HG02798 (cell line): ENCODE measurements at regions not wholly inside any gene's neighbourhood (a gene's known extent, or its start where the extent isn't known, plus 50 kb on each side); places are given as distances from the start of the nearest gene placed in this dataset.

Source experiments
- ATAC-seq: cut with Tn5 transposase; IDR thresholded peaks from one replicate; pipeline ENCODE4 v1.9.1; 2021; ENCODE audit warnings: mild to moderate bottlenecking; ENCODE audit not compliant: unreplicated experiment, poor library complexity

DNA sequence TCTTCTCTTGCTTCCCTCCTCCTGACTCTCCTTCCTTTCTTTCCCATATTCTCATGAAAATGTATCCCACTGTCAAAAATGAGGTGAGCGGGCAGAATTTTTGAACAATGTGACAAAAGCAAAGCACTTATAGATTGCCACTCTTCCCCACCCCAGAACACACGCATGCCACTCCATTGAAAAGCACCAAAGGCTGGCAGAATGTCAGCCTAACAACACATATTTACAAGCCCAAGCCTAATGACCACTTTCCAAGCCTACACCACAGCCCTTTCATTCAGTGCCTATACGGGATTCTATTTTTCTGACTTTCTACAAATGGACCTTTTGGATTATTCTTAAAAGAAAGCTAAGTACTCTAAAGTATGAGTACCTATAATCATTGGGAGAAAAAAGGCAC lies 62.9 kb upstream of the METAP2 start:
- ATAC-seq = no peak

DNA sequence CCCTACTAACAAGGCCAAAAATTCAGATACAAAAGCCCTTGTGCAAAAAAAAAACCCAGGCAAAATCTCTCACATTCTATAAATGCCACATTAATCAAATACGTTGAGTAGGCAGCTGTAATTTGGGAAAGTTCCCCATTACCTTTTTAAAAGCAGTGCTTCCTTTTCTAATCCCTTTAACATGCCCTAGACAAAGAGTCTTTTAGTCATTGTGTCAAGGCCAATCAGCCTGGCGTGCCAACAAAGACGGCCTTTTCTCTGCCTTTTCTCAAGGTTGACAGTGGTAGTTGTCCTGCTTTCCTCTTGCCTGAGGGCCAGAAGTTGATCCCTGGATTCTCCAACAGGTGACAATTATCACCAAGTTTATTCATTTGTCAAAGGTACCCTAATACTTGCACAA lies 62.5 kb upstream of the METAP2 start:
- no peak for ATAC-seq

DNA sequence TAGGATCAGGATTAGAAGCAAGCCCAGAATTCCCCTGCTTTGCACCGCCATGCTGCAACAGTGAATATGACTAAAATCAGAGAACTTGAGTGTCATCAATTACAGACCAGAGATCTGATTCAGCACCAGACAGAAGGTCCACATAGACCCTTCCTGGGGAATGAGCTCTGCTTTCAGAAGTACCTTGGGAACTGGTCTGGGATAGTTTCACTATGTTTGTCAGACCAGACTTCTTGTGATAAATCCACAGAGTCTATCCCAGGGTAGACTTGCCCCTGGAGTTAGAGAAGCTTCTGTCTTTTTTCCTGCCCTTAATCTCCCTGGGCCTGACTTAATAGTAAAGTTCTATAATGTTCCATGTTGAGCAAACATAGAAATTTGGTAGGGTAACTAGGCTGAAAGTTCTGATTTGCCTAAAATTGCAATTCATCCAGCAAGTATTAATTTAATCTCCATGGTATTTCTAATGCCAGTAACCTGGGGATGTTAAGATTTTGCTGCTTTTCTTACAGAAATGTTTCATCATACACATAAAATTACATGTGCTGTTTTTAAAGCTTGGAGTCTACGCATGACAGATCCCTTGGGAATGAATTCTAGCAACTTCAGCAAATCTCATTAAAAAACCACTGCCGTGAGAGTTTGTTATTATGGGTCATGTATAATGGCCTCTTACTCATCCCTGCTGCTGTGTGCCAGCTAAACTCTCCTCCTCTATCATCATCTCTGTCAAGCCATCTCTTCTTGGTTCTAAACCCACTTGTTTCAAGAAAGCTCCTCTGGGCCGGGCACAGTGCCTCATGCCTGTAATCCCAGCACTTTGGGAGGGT lies 61.3 kb upstream of the METAP2 start:
- no peak for ATAC-seq

DNA sequence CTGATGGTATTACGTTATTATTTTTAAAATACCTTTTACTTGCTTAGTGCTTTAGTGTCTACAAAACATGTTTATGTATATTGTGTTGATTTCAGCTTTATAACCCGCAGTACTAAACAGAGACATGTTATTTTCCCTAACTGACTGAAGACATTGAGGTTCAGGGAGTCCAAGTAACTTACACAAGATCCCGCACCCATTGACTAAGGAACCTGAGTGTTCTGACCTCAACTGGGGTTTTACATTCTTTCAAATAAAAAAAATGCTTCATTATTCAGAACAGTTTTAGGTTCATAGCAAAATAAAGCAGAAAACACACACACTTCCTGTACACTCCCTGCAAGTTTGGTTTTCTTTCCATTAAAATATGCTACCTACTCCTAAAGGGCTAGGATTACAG lies 60.4 kb upstream of the METAP2 start:
- ATAC-seq = no peak

DNA sequence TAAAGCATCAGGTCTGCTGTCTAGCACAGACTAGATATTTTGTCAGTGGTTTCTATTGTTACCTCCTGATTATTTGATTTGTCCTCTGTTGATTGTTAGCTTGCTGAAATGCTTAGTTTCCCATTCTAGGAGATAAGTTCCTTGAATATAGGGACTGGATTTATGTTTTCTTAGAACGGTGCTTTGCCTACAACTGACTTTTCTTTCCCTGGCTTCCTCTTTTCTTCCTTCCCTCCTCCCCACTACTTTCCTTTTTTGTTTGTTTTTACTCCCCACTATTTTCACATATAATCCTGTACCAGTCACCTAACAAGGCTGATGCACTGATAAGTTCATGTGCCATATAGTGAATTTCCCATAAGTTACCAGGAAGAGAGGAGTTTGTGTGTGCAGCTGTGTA lies 58.5 kb upstream of the METAP2 start:
- ATAC-seq = no peak

DNA sequence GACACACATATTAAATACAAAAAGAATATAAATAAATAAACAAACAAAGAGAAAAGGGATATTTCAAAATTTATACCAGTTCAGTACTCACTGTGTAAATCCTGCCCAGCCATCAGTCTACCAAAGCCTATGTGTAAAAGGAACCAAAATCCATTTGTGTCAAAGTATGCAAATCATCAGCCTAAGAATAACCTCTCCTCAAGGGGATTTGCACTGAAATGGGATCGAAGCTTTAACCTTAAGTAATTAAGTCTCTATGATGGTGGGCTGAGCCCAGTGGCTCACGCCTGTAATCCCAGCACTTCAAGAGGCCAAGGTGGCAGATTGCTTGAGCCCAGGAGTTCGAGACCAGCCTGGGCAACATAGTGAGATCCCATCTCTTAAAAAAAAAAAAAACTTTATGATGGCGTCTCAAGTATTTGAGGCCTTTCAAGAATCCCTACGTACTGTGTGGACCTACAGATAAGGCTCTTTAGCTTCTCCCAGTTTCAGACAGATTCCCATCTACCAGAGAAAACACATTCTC lies 57.8 kb upstream of the METAP2 start:
- no peak for ATAC-seq

DNA sequence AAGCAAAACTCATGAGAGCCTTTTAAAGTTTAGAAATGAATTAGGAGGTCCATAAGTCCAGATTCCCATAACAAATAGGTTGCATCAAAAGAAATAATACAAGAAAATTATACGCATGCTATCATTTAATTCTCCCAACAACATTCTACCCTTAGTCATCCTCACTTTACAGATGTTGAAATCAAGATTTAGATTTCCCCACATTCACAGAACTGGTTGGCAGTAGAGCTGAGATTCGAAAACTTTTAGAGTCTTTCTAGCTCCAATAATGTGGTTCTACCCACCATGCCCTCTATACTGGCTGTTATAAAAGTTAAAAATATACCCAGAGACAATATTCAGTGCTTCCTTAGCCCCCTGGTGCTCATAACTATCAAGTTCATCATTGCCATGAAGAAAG lies 56.6 kb upstream of the METAP2 start:
- ATAC-seq = no peak

DNA sequence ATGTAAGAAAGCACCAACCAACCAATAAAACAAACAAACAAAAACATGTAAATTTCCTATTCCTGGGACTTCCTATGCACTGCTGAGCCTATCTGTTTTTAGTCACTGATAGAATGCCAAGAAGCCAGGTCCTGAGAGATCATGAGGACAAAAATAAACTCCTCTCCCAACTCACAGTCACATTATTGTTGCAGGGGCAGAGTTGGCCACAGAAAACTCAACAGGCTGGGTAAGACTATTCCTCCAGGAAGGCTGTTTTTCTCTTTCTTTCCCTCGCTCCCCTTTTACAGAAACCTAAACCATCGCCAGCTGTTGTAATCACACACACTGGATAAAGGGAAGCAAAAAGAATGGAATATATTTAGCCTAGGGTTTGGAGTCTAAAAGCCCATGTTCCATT lies 55.8 kb upstream of the METAP2 start:
- no peak for ATAC-seq
